ENCODE measurements at regions not wholly inside any gene's neighbourhood (a gene's known extent, or its start where the extent isn't known, plus 50 kb on each side); places are given as distances from the start of the nearest gene placed in this dataset.

- TF ChIP-seq CTCF (conservative IDR thresholded peaks at IDR 0.05; ENCODE audit: low read depth in 2 of 2) (no peak), EZH2 (IDR thresholded peaks at IDR 0.05; ENCODE audit: low read depth, unreplicated experiment) (no peak), ETS1 (IDR thresholded peaks at IDR 0.05) (no peak)
Observed at GRCh38 chr1:34367954-34368353, 191.2 kb downstream of the C1orf94 start (continued).

GRCh38 chr1:34369701-34370455 lies 193.2 kb downstream of the C1orf94 start:
- no peak overlapping the region for H3K4me3 Mint-ChIP-seq
- no peaks in the 10 kb centered on the region for H3K4me1 Mint-ChIP-seq
- Histone ChIP-seq H3K4me1 (ENCODE audit: insufficient read depth) (no peaks in the 10 kb centered on the region), H3K4me2 (no peak overlapping the region), H3K36me3 (ENCODE audit: insufficient read depth) (no peaks in the 10 kb centered on the region), H3K9me2 (ENCODE audit: insufficient read depth) (0 out of 2 replicates have a peak, but pooled peaks cover under 1% of the 10 kb centered on the region), H3K27ac (ENCODE audit: low read depth) (no peak overlapping the region), H3K27me3 (ENCODE audit: insufficient read depth) (no peaks in the 10 kb centered on the region), H3K4me3 (no peak overlapping the region), H2AFZ (no peak overlapping the region), H3K79me2 (replicated peaks; ENCODE audit: insufficient read depth) (no peaks in the 10 kb centered on the region), H4K20me1 (replicated peaks; ENCODE audit: insufficient read depth) (no peaks in the 10 kb centered on the region), H3F3A (replicated peaks; ENCODE audit: low read depth) (no peaks in the 10 kb centered on the region)
- no peaks in the 10 kb centered on the region; the same call in 2 of the 3 replicates for H3K36me3 Mint-ChIP-seq (ENCODE audit: low read depth)
- peaks cover under 1% of the 10 kb centered on the region; the same call in 1 of the 3 replicates for H3K9me3 Mint-ChIP-seq
- TF ChIP-seq REST (IDR thresholded peaks at IDR 0.05; ENCODE audit: unreplicated experiment) = no peak
- TF ChIP-seq EZH2phosphoT487 (IDR thresholded peaks at IDR 0.05; ENCODE audit: unreplicated experiment) = no peak
- TF ChIP-seq NANOG (IDR thresholded peaks at IDR 0.05; ENCODE audit: borderline replicate concordance) = no peak
- TF ChIP-seq EZH2 (IDR thresholded peaks at IDR 0.05; ENCODE audit: low read depth, unreplicated experiment) = no peak
- peaks cover 3% of the 10 kb centered on the region for H3K27me3 Mint-ChIP-seq (ENCODE audit: insufficient read depth, low read depth, poor library complexity)
- DNase-seq (ENCODE audit: low spot score) (no peak), ATAC-seq (no peak)
- no peak overlapping the region for H3K27ac Mint-ChIP-seq

All from GM23338 (cell line).